ENCODE measurements at regions not wholly inside any gene's neighbourhood (a gene's known extent, or its start where the extent isn't known, plus 50 kb on each side); places are given as distances from the start of the nearest gene placed in this dataset.
"Not testable (repeated sequence)": the region's sequence is repeated elsewhere in the genome, so short reads cannot be mapped to it uniquely, and the experiment has no call there.

- no peaks in the 10 kb centered on the region for H3K36me3 Mint-ChIP-seq (ENCODE audit: low read depth)
- DNase-seq, result no peak
- H3K4me1 Mint-ChIP-seq (ENCODE audit: low read depth), result peaks cover 22% of the 10 kb centered on the region
- H3K9me3 Mint-ChIP-seq, result no peaks in the 10 kb centered on the region; the same call in 1 of the 2 replicates
- H3K4me3 Mint-ChIP-seq, result no peak overlapping the region
- no peaks in the 10 kb centered on the region; the same call in 1 of the 2 replicates for H3K27me3 Mint-ChIP-seq (ENCODE audit: insufficient read depth)
- TF ChIP-seq CTCF (IDR thresholded peaks at IDR 0.05), result no peak
- H3K27ac Mint-ChIP-seq, result no peak overlapping the region
These were observed 324.2 kb upstream of the CITED2 start for GRCh38 chr6:139698526-139699176.

DNA sequence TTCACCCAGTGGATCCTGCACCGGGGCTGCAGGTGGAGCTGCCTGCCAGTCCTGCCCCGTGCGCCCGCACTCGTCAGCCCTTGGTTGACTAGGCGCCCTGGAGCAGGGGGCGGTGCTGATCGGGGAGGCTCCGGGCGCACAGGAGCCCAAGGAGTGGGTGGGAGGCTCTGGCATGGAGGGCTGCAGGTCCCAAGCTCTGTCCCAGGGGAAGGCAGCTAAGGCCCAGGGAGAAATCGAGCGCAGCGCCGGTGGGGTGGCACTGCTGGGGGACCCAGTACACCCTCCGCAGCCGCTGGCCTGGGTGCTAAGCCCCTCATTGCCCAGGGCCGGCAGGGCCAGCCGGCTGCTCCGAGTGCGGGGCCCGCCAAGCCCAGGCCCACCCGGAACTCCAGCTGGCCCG, 323.4 kb upstream of the CITED2 start:
- H3K36me3 Mint-ChIP-seq (ENCODE audit: low read depth); H3K27ac Mint-ChIP-seq; H3K4me3 Mint-ChIP-seq; H3K27me3 Mint-ChIP-seq (ENCODE audit: insufficient read depth); H3K9me3 Mint-ChIP-seq; DNase-seq: not testable (repeated sequence)
- H3K4me1 Mint-ChIP-seq (ENCODE audit: low read depth), result peaks cover 22% of the 10 kb centered on the region

GRCh38 chr6:139696991-139697390, 322.5 kb upstream of the CITED2 start:
- not testable (repeated sequence) for H3K9me3 Mint-ChIP-seq; H3K36me3 Mint-ChIP-seq (ENCODE audit: low read depth); H3K27ac Mint-ChIP-seq; H3K27me3 Mint-ChIP-seq (ENCODE audit: insufficient read depth); H3K4me3 Mint-ChIP-seq; DNase-seq
- H3K4me1 Mint-ChIP-seq (ENCODE audit: low read depth), result peaks cover 22% of the 10 kb centered on the region

- TF ChIP-seq CTCF (IDR thresholded peaks at IDR 0.05), result no peak
- Mint-ChIP-seq H3K4me1 (ENCODE audit: low read depth) (peaks cover 22% of the 10 kb centered on the region), H3K4me3 (no peak overlapping the region), H3K36me3 (ENCODE audit: low read depth) (no peaks in the 10 kb centered on the region), H3K27ac (no peak overlapping the region), H3K9me3 (no peaks in the 10 kb centered on the region; the same call in 1 of the 2 replicates), H3K27me3 (ENCODE audit: insufficient read depth) (no peaks in the 10 kb centered on the region; the same call in 1 of the 2 replicates)
- DNase-seq, result no peak
These were observed 320.9 kb upstream of the CITED2 start for GRCh38 chr6:139695361-139695760.

GRCh38 chr6:139693735-139694134, 319.3 kb upstream of the CITED2 start:
- peaks cover 17% of the 10 kb centered on the region; the same call in 1 of the 2 replicates for H3K4me1 Mint-ChIP-seq (ENCODE audit: low read depth)
- no peak overlapping the region for H3K4me3 Mint-ChIP-seq
- no peaks in the 10 kb centered on the region for H3K36me3 Mint-ChIP-seq (ENCODE audit: low read depth)
- no peaks in the 10 kb centered on the region; the same call in 1 of the 2 replicates for H3K9me3 Mint-ChIP-seq
- DNase-seq, result no peak
- no peak overlapping the region for H3K27ac Mint-ChIP-seq
- no peak for TF ChIP-seq CTCF (IDR thresholded peaks at IDR 0.05)
- H3K27me3 Mint-ChIP-seq (ENCODE audit: insufficient read depth), result no peaks in the 10 kb centered on the region

DNA sequence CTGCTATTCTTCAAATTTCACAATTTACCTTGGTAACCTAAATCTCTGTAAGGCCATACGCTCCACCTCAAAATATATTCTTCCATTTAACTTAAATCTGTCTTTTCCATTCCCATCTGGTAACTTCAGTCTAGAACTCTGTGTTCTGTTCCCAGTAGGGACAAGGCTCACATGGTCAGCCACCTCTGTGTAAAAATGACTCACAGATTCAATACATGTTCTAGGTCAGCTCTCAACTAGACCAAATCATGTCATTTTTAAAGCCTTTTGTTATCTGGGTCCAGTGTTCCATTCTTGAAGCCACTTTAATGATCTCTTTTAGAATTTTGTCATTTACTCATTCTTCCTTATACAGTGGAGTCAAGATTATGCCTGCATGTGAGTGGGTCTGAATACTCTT, 315.6 kb upstream of the CITED2 start:
- Mint-ChIP-seq H3K4me1 (ENCODE audit: low read depth) (peaks cover 18% of the 10 kb centered on the region), H3K4me3 (no peak overlapping the region), H3K27me3 (ENCODE audit: insufficient read depth) (no peaks in the 10 kb centered on the region), H3K27ac (no peak overlapping the region), H3K36me3 (ENCODE audit: low read depth) (no peaks in the 10 kb centered on the region), H3K9me3 (no peaks in the 10 kb centered on the region)
- no peak for DNase-seq
- TF ChIP-seq CTCF (IDR thresholded peaks at IDR 0.05), result no peak

Measured in HFFc6 (cell line).